ENCODE measurements at regions not wholly inside any gene's neighbourhood (a gene's known extent, or its start where the extent isn't known, plus 50 kb on each side); places are given as distances from the start of the nearest gene placed in this dataset.
"Not testable (repeated sequence)": the region's sequence is repeated elsewhere in the genome, so short reads cannot be mapped to it uniquely, and the experiment has no call there.

GRCh38 chr6:112934433-112935327, 587.5 kb downstream of the RFPL4B start:
- no peak for DNase-seq (ENCODE audit: low spot score)

- DNase-seq (ENCODE audit: low spot score), result no peak
These were observed 588.4 kb downstream of the RFPL4B start for GRCh38 chr6:112935402-112936078.

- no peak for DNase-seq (ENCODE audit: low spot score)
These were observed 588.9 kb downstream of the RFPL4B start for GRCh38 chr6:112936079-112936472.

- no peak for DNase-seq (ENCODE audit: low spot score)
These were observed 589.4 kb downstream of the RFPL4B start for GRCh38 chr6:112936504-112936903.

- not testable (repeated sequence) for DNase-seq (ENCODE audit: low spot score)
These were observed 590.6 kb downstream of the RFPL4B start for GRCh38 chr6:112937690-112938089.

GRCh38 chr6:112938650-112939049, 591.5 kb downstream of the RFPL4B start:
- DNase-seq (ENCODE audit: low spot score), result no peak

- no peak for DNase-seq (ENCODE audit: low spot score)
These were observed 592.4 kb downstream of the RFPL4B start for GRCh38 chr6:112939563-112939962.

GRCh38 chr6:112941613-112942012, 594.5 kb downstream of the RFPL4B start:
- no peak for DNase-seq (ENCODE audit: low spot score)

- DNase-seq (ENCODE audit: low spot score), result no peak
These were observed 598.9 kb downstream of the RFPL4B start for GRCh38 chr6:112946051-112946450.

- no peak for DNase-seq (ENCODE audit: low spot score)
These were observed 600.4 kb downstream of the RFPL4B start for GRCh38 chr6:112947507-112947906.

GRCh38 chr6:112951829-112952228, 604.7 kb downstream of the RFPL4B start:
- no peak for DNase-seq (ENCODE audit: low spot score)

GRCh38 chr6:112955743-112956142, 608.6 kb downstream of the RFPL4B start:
- not testable (repeated sequence) for DNase-seq (ENCODE audit: low spot score)

GRCh38 chr6:112956696-112957535, 609.8 kb downstream of the RFPL4B start:
- no peak for DNase-seq (ENCODE audit: low spot score)

- DNase-seq (ENCODE audit: low spot score), result no peak
These were observed 610.4 kb downstream of the RFPL4B start for GRCh38 chr6:112957536-112957916.

GRCh38 chr6:112960130-112960529, 613.0 kb downstream of the RFPL4B start:
- not testable (repeated sequence) for DNase-seq (ENCODE audit: low spot score)

GRCh38 chr6:112967974-112968373, 620.8 kb downstream of the RFPL4B start:
- no peak for DNase-seq (ENCODE audit: low spot score)

GRCh38 chr6:112971651-112972050, 624.5 kb downstream of the RFPL4B start:
- no peak for DNase-seq (ENCODE audit: low spot score)

- DNase-seq (ENCODE audit: low spot score), result not testable (repeated sequence)
These were observed 627.8 kb downstream of the RFPL4B start for GRCh38 chr6:112974931-112975330.

GRCh38 chr6:112976579-112976978, 629.4 kb downstream of the RFPL4B start:
- DNase-seq (ENCODE audit: low spot score), result not testable (repeated sequence)

GRCh38 chr6:112979830-112980229, 632.7 kb downstream of the RFPL4B start:
- no peak for DNase-seq (ENCODE audit: low spot score)

GRCh38 chr6:112980676-112981075, 633.5 kb downstream of the RFPL4B start:
- DNase-seq (ENCODE audit: low spot score), result no peak

- DNase-seq (ENCODE audit: low spot score), result no peak
These were observed 636.7 kb downstream of the RFPL4B start for GRCh38 chr6:112983713-112984261.
